HG03520 (cell line): ENCODE measurements at regions not wholly inside any gene's neighbourhood (a gene's known extent, or its start where the extent isn't known, plus 50 kb on each side); places are given as distances from the start of the nearest gene placed in this dataset.
"Not testable (repeated sequence)": the region's sequence is repeated elsewhere in the genome, so short reads cannot be mapped to it uniquely, and the experiment has no call there.

Experiments
- ATAC-seq: cut with Tn5 transposase; IDR thresholded peaks from one replicate; pipeline ENCODE4 v1.9.1; 2021; ENCODE audit warnings: mild to moderate bottlenecking, moderate library complexity; ENCODE audit not compliant: unreplicated experiment

DNA sequence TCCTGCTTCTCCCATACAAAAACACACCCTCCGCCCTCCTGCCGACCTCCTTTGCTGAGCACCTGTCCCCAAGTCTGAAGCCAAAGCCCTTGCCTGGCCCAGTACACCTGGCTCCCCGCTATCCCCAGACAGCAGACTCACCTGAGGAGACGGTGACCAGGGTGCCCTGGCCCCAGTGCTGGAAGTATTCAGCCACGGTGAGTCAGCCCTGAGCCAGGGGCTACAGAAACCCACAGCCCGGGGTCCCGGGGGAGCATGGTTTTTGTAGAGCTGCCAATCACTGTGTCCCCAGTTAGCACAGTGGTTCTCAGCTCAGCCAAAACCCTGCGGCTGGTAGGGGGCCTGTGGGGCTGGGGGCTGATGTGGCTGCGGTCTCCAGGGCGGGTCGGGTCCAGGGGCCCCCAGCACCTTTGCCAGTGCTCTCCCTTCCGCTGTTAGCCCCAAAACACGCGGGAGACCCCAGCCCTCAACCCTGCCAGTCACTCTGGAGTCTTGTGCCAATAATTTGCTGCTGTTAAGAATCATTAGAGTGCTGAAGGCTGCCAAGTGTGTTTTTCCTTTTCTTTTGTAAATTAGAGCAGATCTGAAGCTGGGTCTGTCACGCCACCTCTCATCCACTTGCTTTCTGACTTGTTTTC, 339.0 kb downstream of the TMEM121 start:
- no peak for ATAC-seq

DNA sequence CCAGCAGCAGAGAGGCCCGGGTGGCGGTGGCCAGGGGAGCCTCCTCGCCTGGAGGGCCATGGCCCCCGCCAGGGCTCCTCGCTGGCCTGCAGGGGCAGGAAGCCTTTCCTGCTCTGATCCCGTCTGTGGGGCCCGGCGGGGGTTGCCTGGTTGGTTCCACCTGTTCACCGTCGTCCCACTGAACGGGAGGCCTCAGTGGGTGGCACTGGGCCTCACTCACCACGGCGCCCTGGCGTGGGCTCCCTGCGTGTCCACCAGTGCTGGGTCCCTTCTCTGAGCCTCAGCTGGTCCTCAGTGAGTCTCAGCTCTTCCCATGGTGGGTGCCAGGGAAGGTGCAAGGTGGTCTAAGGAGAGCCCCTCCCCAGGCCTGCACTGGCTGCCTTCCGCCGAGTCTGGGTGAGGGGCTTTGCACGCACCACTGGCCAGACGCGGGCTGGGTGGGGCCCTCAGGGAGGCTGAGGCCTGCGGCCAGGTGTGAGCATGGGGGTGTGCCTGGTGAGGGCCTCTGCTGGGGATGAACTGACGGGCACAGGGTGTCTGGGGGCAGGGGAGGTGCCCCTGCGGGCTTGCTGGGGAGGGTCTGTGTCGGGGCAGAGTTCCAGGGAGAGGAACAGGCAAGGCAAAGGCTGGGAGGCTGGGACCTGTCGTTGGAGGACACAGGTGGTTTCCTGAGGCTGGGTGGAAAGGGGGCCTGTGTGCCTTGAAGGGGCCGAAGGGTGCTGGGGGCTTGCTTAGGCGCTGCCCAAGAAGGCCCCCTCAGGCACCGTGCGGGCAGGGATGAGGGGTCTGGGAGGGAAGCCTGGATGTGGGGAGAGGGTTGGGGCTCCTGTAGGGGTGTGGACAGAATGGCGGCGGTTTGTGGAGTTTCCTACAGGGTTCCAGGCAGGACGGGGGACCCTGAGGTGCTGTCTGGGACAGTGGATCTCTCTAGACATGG, 339.8 kb downstream of the TMEM121 start:
- no peak for ATAC-seq

- ATAC-seq, result no peak
Measured at GRCh38 chr14:105866841-105867321, 340.5 kb downstream of the TMEM121 start.

DNA sequence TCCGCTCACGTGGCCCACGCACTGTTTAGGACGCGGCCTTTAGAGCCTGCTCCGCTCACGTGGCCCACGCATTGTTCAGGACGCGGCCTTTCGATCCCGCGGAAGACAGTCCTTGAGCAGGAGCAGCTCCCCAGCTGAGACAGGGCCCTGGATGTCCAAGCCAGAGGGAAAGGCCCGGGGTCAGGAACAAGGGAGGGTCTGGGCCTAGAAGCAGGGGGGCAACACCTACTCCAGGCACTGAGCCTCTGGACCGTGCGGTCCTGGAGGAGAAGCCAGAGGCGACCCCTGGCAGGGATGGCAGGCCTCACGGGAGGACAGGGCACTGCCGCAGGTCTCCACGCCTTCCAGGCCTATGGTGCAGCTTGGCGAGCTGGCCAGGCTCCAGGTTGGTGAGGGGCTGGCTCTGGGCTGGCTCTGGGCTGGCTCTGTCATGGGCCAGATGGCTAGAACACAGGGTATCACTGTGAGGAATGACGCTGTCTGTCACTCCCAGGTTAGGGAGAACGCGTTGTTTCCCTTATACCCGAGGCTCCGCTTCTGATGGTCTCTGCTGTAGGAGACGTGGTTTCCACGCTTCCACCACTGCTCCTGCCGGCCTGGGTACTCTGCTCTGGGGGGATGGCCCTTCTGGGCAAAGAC, 341.7 kb downstream of the TMEM121 start:
- no peak for ATAC-seq

DNA sequence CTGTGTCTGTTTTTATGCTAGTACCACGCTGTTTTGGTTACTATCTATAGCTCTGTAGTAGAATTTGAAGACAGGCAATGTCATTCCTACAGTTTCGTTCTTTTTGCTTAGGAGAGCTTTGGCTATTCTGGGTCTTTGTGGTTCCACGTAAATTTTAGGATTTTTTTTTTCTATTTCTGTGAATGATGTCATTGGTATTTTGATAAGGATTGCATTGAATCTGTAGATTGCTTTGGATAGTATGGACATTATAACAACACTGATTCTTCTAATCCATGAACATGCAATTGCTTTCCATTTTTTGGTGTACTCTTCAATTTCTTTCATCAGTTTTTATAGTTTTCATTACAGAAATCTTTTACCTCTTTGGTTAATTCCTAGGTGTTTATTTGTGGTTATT, 345.2 kb downstream of the TMEM121 start:
- ATAC-seq, result no peak

DNA sequence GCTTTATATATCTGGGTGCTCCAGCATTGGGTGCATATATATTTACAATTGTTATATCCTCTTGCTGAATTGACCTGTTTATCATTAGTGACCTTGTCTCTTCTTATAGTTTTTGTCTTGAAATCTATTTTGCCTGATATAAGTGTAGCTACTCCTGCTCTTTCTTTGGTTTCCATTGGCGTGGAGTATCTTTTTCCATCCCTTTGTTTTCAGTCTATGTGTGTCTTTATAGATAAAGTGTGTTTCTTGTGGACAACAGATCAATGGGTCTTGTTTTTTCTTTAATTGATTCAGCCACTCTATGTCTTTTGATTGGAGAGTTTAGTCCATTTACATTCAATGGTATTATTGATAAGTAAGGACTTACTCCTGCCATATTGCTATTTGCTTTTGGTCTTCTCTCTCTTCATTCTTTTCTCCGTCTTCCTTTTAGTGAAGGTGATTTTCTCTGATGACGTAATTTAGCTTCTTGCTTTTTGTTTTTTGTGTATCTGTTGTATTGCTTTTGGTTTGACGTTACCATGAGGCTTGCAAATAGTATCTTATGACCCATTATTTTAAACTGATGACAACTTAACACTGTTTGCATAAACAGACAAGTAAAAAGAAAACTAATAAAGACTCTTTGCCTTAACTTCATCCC, 347.6 kb downstream of the TMEM121 start:
- no peak for ATAC-seq

- ATAC-seq, result no peak
Measured at GRCh38 chr14:105876158-105876557, 349.8 kb downstream of the TMEM121 start.

DNA sequence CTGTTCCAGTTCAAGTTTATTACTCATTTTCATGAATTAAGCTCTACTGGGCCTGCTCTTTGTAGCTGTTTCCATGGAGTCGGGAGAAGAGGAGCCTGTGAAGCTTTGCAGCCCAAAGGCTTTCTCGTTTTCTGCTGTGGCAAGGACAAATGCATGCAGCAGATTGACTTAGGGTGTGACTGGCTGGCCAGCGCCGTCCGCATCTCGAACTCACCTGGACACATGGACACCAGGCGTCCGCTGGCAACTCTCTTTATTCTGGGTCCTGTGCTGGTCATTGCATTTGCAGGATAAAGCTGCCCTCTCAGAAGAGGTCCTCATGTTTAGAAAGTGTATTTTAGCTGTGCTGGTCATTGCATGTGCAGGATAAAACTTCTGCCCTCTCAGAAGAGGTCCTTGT, 350.4 kb downstream of the TMEM121 start:
- no peak for ATAC-seq

DNA sequence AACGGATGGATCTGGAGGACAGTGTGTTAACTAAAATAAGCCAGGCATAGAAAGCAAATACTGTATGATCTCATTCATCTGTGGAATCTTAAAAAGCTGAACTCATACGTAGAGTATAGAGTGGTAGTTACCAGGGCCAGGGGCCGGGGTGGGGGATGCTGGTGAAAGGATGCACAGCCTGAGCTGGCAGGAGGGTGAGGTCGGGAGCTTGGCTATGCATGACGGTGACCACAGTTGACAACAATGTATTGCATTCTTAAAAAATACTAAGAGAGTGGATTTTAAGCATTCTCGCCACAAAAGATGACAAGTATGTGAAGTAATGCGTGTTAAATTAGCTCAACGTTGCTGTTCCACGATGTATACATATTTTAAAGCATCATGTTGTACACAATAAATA, 351.3 kb downstream of the TMEM121 start:
- no peak for ATAC-seq

GRCh38 chr14:105878125-105878524, 351.7 kb downstream of the TMEM121 start:
- no peak for ATAC-seq

DNA sequence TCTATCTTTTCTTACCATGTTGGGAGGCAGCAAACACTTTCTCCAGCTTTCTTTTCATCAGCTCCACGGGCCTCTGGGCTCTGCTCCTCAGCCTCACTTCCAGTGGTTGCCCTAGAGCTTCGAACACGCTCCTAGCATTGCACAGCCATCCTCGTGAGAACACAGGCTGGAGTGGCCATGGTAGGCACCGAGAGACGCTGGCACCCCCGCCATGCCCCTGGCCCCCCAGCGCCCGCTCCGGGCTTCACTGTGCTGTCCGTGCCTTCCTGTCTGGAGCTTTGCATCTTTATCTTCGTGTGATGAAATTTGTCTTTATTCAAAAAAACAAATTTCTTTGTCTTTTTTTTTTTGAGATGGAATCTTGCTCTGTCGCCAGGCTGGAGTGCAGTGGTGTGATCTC, 352.2 kb downstream of the TMEM121 start:
- ATAC-seq, result no peak

GRCh38 chr14:105879503-105879866, 353.1 kb downstream of the TMEM121 start:
- ATAC-seq, result no peak

DNA sequence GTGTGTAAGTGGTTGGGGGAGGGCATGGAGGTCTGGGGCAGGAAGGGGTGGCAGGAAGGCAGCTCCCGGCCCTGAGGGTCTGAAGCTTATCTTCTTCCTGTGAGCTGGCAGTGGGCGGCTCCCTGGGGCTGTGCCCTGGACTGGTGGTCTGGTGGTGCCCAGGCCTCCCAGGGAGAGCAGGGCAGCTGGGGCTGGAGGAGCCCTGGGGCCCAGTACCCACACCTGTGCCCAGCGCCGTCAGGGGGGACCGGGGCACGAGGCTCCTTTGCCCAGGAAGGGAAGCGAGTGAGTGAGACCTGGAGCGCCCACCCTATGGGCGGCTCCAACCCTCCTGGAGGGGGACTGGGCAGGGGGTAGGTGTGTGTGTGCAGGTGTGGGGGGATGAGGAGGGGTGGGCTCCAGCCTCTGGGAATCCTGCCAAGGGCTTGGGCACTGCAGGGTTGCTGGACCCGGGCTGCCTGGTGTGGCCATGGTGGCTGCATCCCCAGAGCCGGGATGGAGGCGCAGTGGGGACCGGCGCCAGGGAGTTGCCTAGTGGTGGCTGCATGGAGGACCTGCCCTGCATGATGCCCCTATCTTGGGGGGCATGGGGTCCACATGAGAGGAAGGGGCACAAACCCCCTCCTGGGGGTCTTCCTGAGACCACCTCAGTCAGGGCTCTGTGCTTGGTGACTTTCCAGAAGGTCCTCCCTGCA, 353.6 kb downstream of the TMEM121 start:
- no peak for ATAC-seq

- no peak for ATAC-seq
Measured at GRCh38 chr14:105880616-105881015, 354.2 kb downstream of the TMEM121 start.

- ATAC-seq, result no peak
Measured at GRCh38 chr14:105881021-105881930, 354.9 kb downstream of the TMEM121 start.

DNA sequence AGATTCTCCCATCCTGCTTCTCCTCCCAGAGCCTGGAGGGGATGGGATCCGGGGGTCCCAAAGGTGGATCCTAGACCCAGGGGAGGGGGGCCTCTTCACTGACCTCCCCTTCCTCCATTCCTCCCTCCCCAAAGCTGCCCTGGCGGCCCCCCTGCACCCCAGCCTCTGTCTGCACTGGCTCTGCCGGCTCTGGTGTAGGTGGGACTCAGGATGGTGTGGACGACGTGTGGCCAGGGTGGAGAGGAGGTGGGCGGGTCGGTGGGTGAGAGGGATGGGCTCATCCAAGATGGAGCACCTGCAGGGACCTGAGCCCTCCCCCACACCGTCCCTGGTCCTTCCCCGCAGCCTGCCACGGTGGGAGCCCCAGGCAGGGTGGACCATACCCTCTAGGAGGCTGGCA, 355.6 kb downstream of the TMEM121 start:
- not testable (repeated sequence) for ATAC-seq

- ATAC-seq, result no peak
Measured at GRCh38 chr14:105882626-105883025, 356.2 kb downstream of the TMEM121 start.

DNA sequence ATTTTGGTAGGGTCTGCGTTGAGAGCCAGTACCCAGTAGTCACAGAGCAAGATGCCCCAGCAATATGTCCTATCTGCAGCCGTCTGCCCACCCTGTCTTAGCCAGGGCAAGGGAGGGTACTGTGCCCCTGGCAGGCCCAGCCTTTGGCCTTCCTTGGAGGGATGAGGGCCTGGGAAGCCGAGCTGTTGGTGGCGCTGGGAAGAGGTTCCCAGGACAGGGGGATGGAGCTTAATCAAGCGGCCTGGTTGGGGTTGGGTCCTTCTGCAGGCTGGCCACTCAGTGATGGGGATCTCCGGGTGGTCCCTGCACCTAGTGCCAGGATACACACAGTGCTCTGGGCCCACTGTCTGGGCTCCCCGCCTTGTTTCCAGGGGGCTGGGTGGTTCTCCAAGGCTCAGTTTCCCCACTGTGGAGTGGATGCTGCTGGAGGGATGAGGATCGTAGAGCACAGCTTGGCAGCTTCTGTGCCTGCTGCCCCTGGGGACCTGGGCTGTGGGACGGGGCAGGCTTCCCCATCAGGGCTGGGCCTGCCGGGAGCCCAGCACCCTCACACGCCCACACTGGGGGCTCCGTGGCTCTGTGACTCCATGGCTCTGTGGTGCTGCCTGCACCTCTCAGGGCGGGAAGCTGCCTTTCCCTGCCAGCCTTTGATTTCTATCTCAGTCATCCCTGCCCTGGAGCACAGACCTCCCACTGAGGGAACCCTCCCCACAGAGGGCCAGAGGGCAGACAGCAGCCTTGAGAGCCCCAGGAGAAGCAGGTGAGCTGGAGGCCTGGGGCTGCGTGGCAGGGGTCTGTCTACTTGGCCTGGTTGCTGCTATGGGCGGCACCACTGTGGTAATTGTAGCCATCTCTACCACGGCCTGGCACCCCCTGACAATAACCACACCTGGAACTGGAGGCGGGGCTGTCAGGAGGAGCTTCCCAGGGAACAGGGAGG, 357.0 kb downstream of the TMEM121 start:
- no peak for ATAC-seq
